ENCODE measurements at regions not wholly inside any gene's neighbourhood (a gene's known extent, or its start where the extent isn't known, plus 50 kb on each side); places are given as distances from the start of the nearest gene placed in this dataset.
A peak's percentile ranks its signal among the peaks of the same experiment; 100 is the strongest.
"Not testable (repeated sequence)": the region's sequence is repeated elsewhere in the genome, so short reads cannot be mapped to it uniquely, and the experiment has no call there.

- no peaks in the 10 kb centered on the region for H3K9me2 ChIP-seq (ENCODE audit: insufficient read depth, low read length)
- H3K27ac ChIP-seq (ENCODE audit: low read length) = no peak overlapping the region
- no peak overlapping the region for H3K9ac ChIP-seq (ENCODE audit: low read length)
- H3K4me3 ChIP-seq (ENCODE audit: low read length) = no peak overlapping the region
- no peaks in the 10 kb centered on the region for H3F3A ChIP-seq (ENCODE audit: insufficient read depth, low read length, poor library complexity, severe bottlenecking)
- no peaks in the 10 kb centered on the region for H3K36me3 ChIP-seq (ENCODE audit: insufficient read depth, low read length)
- H3K9me3 ChIP-seq (ENCODE audit: low read length) = no peaks in the 10 kb centered on the region
- no peaks in the 10 kb centered on the region for H4K20me1 ChIP-seq (ENCODE audit: insufficient read depth)
- TF ChIP-seq REST (IDR thresholded peaks at IDR 0.05; ENCODE audit: borderline replicate concordance) (no peak), SMC3 (conservative IDR thresholded peaks at IDR 0.05; ENCODE audit: poor library complexity) (no peak), RAD21 (conservative IDR thresholded peaks at IDR 0.05) (no peak)
- H2AFZ ChIP-seq (ENCODE audit: low read depth, low read length) = no peak overlapping the region
- H3K4me2 ChIP-seq (ENCODE audit: low read length) = no peak overlapping the region
- no peaks in the 10 kb centered on the region for H3K79me2 ChIP-seq (replicated peaks; ENCODE audit: insufficient read depth, low read length)
- H3K27me3 ChIP-seq (ENCODE audit: insufficient read depth, low read depth, low read length) = no peaks in the 10 kb centered on the region
Observed at GRCh38 chr1:189804352-189804751, 673.3 kb downstream of the BRINP3 start.

- TF ChIP-seq SMC3 (conservative IDR thresholded peaks at IDR 0.05; ENCODE audit: poor library complexity) (no peak), RAD21 (conservative IDR thresholded peaks at IDR 0.05) (no peak)
Observed at GRCh38 chr1:189805735-189806134, 671.9 kb downstream of the BRINP3 start.

GRCh38 chr1:189810639-189811038 lies 667.0 kb downstream of the BRINP3 start:
- H2AFZ ChIP-seq (ENCODE audit: low read depth, low read length); H3F3A ChIP-seq (ENCODE audit: insufficient read depth, low read length, poor library complexity, severe bottlenecking); H3K27ac ChIP-seq (ENCODE audit: low read length); H3K36me3 ChIP-seq (ENCODE audit: insufficient read depth, low read length); H3K4me3 ChIP-seq (ENCODE audit: low read length); H3K79me2 ChIP-seq (replicated peaks; ENCODE audit: insufficient read depth, low read length); H3K4me2 ChIP-seq (ENCODE audit: low read length); H3K9me2 ChIP-seq (ENCODE audit: insufficient read depth, low read length); H3K9me3 ChIP-seq (ENCODE audit: low read length); H3K27me3 ChIP-seq (ENCODE audit: insufficient read depth, low read depth, low read length); H3K9ac ChIP-seq (ENCODE audit: low read length); H4K20me1 ChIP-seq (ENCODE audit: insufficient read depth): not testable (repeated sequence)

More at GRCh38 chr1:189805735-189806134, 671.9 kb downstream of the BRINP3 start:
- Histone ChIP-seq H3K36me3 (ENCODE audit: insufficient read depth, low read length) (no peaks in the 10 kb centered on the region), H3K27ac (ENCODE audit: low read length) (no peak overlapping the region), H3F3A (ENCODE audit: insufficient read depth, low read length, poor library complexity, severe bottlenecking) (no peaks in the 10 kb centered on the region), H3K27me3 (ENCODE audit: insufficient read depth, low read depth, low read length) (no peaks in the 10 kb centered on the region), H3K4me3 (ENCODE audit: low read length) (no peak overlapping the region), H2AFZ (ENCODE audit: low read depth, low read length) (no peak overlapping the region), H3K9me3 (ENCODE audit: low read length) (no peaks in the 10 kb centered on the region), H3K4me2 (ENCODE audit: low read length) (no peak overlapping the region), H4K20me1 (ENCODE audit: insufficient read depth) (no peaks in the 10 kb centered on the region), H3K9me2 (ENCODE audit: insufficient read depth, low read length) (no peaks in the 10 kb centered on the region), H3K9ac (ENCODE audit: low read length) (no peak overlapping the region), H3K79me2 (replicated peaks; ENCODE audit: insufficient read depth, low read length) (no peaks in the 10 kb centered on the region)

GRCh38 chr1:189811960-189812359 lies 665.7 kb downstream of the BRINP3 start:
- Histone ChIP-seq H3K9me2 (ENCODE audit: insufficient read depth, low read length) (no peaks in the 10 kb centered on the region), H2AFZ (ENCODE audit: low read depth, low read length) (no peak overlapping the region), H3K27ac (ENCODE audit: low read length) (no peak overlapping the region), H3K9ac (ENCODE audit: low read length) (no peak overlapping the region), H3K4me3 (ENCODE audit: low read length) (no peak overlapping the region), H3K27me3 (ENCODE audit: insufficient read depth, low read depth, low read length) (no peaks in the 10 kb centered on the region), H3K36me3 (ENCODE audit: insufficient read depth, low read length) (no peaks in the 10 kb centered on the region), H4K20me1 (ENCODE audit: insufficient read depth) (no peaks in the 10 kb centered on the region), H3K79me2 (replicated peaks; ENCODE audit: insufficient read depth, low read length) (no peaks in the 10 kb centered on the region), H3F3A (ENCODE audit: insufficient read depth, low read length, poor library complexity, severe bottlenecking) (no peaks in the 10 kb centered on the region), H3K9me3 (ENCODE audit: low read length) (no peaks in the 10 kb centered on the region), H3K4me2 (ENCODE audit: low read length) (no peak overlapping the region)
- TF ChIP-seq TAF1 (IDR thresholded peaks at IDR 0.05; ENCODE audit: low read depth) (no peak), POLR2AphosphoS5 (IDR thresholded peaks at IDR 0.05) (peak; percentile 68), SMC3 (conservative IDR thresholded peaks at IDR 0.05; ENCODE audit: poor library complexity) (no peak), CTCF (IDR thresholded peaks at IDR 0.05; ENCODE audit: poor library complexity, severe bottlenecking) (no peak), REST (IDR thresholded peaks at IDR 0.05; ENCODE audit: borderline replicate concordance) (no peak), EP300 (conservative IDR thresholded peaks at IDR 0.05; ENCODE audit: poor library complexity, severe bottlenecking) (peak; percentile 94)
